Large intestine (tissue), 3 donors: ENCODE measurements at regions not wholly inside any gene's neighbourhood (a gene's known extent, or its start where the extent isn't known, plus 50 kb on each side); places are given as distances from the start of the nearest gene placed in this dataset.
A peak's percentile ranks its signal among the peaks of the same experiment; 100 is the strongest.
"Not testable (repeated sequence)": the region's sequence is repeated elsewhere in the genome, so short reads cannot be mapped to it uniquely, and the experiment has no call there.

Experiments
- DNase-seq, 2 donors: peaks; one replicate each; pipeline versions ENCODE4 v3.0.0 to v3.0.0-alpha.2; 2013
- H3K27ac ChIP-seq: one replicate; pipeline ENCODE4 v1.5.1; 2013; ENCODE audit warnings: low read length
- H3K27me3 ChIP-seq: 2 replicates; pipeline ENCODE4 v1.6.1; 2013; ENCODE audit warnings: low read length; ENCODE audit not compliant: control insufficient read depth, insufficient read depth
- H3K36me3 ChIP-seq: 2 replicates; pipeline ENCODE4 v1.6.1; 2013; ENCODE audit warnings: low read length; ENCODE audit not compliant: control insufficient read depth, insufficient read depth
- H3K4me1 ChIP-seq: one replicate; pipeline ENCODE4 v1.6.1; 2013; ENCODE audit warnings: low read length; ENCODE audit not compliant: control insufficient read depth, insufficient read depth
- H3K4me3 ChIP-seq: one replicate; pipeline ENCODE4 v1.5.1; 2013; ENCODE audit warnings: low read length
- H3K9me3 ChIP-seq: one replicate; pipeline ENCODE4 v1.6.1; 2013; ENCODE audit warnings: mild to moderate bottlenecking, low read depth, low read length, moderate library complexity; ENCODE audit not compliant: control insufficient read depth
- WGBS: methylation state at CpG from one replicate; pipeline ENCODE4 v1.1.5; 2013; ENCODE audit warnings: low lambda C conversion rate; ENCODE audit not compliant: insufficient coverage; 5-methylcytosine and 5-hydroxymethylcytosine counted together

DNA sequence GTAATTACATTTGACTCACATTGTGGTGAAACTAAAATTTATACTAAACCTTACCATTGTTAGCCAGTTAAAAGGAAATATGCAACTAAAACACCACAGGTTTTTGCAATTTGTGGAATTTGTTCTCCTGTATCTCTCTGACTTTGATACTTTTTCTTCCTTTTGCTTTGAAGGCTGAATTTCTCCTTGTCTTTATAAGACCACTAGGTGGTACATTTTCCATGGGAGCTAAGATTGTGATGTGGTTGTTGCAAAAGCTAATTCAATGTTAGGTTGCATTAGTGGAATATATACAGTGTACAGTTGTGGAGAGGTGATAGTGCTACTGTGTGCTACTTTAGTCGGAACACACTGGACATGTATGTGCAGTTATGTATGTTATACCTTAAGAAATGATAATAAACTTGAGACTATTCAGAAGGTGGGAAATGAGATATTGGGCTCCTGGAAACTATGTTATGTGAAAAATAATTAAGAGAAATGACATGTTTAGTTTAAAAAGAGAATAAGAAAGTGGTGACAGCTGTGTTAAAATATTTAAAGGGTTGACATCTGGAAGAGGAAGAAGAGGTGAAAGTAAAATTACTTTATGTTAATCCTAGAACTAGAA, 70.3 kb downstream of the ARL9 start:
- H3K27me3 ChIP-seq = no peaks in the 10 kb centered on the region
- H3K27ac ChIP-seq = no peak overlapping the region
- H3K9me3 ChIP-seq = no peaks in the 10 kb centered on the region
- H3K4me1 ChIP-seq = no peaks in the 10 kb centered on the region
- H3K4me3 ChIP-seq = no peak overlapping the region
- no peaks in the 10 kb centered on the region for H3K36me3 ChIP-seq
- 60% methylated on average over 1 of the region's 1 CpG for WGBS
- DNase-seq = peak; percentile 9 to 22

DNA sequence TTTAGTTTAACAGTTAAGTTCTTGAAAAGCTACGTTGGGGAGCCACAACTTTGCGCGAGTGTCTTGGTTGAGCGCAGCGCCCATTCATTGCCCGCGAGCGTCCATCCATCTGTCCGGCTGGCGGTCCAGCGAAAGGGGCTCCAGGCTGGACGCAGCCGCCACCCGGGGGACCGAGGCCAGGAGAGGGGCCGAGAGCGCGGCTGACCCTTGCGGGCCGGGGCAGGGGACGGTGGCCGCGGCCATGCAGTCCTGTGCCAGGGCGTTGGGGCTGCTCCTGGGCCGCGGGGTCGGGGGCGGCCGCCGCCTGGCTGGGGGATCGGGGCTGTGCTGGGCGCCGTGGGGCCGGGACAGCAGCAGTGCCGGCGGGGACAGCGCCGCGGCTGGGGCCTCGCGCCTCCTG, 86.8 kb downstream of the ARL9 start:
- DNase-seq, H3K27ac ChIP-seq, H3K4me3 ChIP-seq, H3K36me3 ChIP-seq, H3K9me3 ChIP-seq, H3K4me1 ChIP-seq: not testable (repeated sequence)
- WGBS = no CpG with 5 or more reads among the region's 41 CpGs
- H3K27me3 ChIP-seq = peaks cover 16% of the 10 kb centered on the region
